NCI-H2196 (cell line): ENCODE measurements at regions not wholly inside any gene's neighbourhood (a gene's known extent, or its start where the extent isn't known, plus 50 kb on each side); places are given as distances from the start of the nearest gene placed in this dataset.

Source experiments
- DNase-seq: peaks from one replicate; lab custom pipeline; 2025; ENCODE audit not compliant: unreplicated experiment; lab: John Stamatoyannopoulos, UW

DNA sequence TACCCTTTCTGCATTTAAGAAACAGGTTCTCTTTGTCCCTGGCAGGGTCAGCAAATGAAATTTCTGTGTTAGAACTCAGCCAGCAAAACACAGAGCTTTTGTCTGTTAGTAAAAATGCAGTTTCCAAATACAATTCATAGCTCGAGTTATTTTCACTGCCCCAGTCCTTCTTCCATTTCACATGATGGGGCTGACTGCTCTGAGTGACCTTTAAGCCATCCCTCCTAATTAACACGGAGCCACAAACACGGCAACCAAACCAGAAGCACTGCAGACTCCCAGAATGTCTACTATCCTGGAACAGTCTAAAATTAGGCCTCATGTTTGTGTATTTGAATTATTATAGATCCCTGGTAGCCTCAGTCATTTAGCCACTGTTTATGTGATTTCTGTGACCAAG lies 99.1 kb upstream of the RGS4 start:
- DNase-seq = no peak

DNA sequence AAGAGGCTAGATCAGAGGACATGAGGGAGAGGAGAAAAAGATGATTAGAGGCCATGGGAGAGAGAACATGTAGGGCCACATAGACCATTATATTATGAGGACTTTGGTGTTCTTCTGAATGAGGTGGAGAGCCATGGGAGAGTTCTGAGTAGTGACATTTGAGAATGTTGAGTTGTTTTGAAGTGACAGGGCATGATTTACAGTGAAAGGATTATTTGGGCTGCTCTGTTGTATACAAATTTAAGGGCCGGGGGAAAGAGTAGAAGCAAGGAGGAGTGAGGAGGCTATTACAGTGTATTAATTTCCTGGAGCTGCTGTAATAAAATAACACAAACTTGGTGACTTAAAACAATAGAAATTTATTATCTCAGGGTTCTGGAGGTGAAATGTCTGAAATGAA lies 102.5 kb upstream of the RGS4 start:
- no peak for DNase-seq

DNA sequence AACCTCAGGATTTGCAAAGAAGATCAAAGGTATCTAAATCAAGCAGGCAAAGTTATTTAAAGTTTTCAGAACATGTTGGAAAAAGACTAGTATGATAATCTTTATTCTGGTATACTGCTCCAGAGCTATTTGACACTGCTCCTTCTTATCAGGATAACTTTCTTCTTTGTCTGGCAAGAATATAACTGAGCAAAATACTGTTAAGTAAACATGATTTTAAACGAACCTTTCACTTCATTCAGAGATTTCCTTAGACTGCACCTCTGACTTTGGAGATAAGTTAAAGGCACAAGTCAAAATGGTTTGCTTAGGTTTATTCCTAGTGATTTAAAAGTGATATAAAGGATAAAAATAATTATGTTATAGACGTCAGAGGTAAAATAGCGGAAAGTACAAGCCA lies 103.9 kb upstream of the CCDC190 start:
- no peak for DNase-seq

DNA sequence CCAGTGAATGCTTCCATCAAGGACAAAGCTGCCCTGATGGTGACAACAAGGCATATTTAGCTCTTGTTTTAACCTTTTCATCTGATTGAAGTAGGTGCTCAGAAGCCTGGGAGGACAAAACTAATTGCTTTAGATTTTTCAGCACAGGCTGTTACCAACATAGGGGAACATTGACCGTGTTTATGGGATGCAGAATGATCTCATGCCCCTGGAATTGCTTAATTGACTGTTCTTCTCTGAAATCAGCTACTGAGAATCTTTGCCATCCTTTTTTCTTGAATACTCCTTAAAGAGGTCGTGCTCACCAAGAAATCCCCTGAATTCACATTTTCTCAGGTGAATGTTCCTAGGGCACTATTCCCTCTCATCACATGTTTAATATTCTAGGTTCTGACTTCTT lies 95.9 kb upstream of the CCDC190 start:
- no peak for DNase-seq

DNA sequence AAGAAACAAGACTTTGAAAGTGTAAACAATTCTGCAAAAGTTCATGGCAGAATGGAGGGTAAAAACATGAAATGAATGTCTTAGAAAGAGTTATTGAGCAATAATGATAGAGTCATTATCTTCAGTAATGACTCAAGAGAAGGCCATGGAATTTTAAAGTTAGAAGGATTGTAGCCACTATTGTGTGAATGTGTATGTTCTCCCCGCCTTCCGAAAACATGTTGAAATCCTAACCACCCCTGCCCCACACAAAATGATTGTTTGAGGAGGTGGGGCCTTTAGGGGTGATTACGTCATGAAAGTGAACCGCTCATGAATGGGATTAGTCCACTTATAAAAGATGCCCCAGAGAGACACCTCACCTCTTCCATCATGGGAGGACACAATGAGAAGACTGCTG lies 93.8 kb upstream of the CCDC190 start:
- DNase-seq = no peak

DNA sequence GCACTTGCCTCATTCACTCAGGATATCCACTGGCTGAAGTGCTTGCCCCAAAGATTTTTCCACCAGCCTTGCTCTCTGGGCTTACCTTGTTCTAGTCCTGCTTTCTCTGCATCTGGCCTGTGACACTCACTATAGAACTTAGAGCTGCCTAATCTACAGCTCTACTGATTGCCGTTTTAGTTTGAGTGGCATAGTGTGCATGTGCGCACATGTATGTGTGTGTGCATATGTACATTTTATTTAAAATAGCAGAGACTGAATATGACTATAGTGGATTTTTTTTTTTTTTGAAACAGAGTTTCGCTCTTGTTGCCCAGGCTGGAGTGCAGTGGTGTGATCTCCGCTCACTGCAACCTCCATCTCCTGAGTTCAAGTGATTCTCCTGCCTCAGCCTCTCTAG lies 92.0 kb upstream of the CCDC190 start:
- DNase-seq = no peak

DNA sequence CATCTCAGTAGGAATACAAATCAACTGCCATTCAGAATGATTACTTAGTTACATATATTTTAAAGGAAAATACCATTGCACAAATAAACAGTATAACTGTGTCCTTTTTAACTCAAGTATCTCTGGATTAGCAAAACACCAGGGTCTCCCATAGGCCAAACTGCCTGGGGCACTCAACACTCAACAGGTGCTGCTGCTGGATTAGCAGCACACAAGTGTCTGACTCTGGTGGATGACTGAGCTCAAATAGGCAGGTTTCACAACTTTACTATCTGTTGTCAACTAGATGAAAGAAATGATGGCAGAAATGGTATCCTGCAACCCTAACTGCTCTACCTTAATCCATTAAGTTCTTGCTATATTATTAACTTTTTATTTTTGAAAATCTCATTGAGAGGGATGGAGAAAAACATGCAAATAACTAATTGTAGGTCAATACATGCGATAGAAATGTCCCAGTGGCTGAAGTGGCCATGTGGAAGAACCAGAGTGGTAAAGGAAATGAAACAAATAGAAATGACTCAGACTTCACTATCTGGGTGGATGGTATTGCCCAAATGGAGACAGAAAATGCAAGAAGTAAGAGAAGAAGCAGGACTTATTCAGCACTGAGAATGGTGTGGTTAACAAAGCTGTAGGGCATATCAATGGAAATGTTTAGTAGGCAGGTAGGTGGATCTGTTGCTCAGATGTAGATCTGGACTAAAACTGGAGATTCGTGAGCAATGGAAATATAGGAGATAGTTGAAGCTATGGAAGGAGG lies 90.8 kb upstream of the CCDC190 start:
- DNase-seq = no peak

DNA sequence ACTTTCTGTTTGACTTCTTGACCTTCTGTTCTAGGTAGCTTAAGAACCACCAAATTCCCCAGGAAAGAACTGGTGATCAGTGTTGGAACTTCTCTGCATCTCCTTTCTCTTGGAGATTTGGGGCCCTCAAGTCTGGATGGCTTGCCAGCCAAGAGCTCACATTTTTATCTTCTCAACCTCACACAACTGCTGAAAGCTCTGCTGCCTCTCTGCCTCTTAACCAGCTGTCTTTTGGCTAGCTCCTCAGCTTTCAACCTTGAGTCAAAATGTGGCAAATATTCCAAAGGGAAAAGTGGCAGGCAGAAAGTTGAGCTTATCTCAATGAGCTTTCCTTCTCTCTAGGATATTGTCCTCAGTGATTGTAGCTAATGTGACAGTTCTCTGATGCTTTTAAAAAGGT lies 89.2 kb upstream of the CCDC190 start:
- no peak for DNase-seq

DNA sequence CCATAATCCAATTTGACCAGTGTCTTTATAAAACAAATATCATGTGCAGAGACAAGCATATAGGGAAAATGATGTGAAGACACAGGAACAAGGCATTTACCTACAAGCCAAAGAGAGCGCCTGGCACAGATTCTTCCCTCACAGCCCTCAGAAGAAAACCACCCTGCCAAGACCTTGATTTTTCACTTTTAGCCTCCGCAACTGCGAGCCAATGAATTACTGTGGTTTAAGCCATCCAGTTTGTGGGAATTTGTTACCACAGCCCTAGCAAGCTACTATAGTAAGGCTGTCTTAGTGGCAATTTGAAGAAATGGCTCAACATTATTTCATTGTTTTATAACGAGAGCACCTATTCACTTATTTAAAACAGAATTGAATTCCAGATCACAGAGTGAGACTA lies 85.7 kb upstream of the CCDC190 start:
- DNase-seq = no peak

DNA sequence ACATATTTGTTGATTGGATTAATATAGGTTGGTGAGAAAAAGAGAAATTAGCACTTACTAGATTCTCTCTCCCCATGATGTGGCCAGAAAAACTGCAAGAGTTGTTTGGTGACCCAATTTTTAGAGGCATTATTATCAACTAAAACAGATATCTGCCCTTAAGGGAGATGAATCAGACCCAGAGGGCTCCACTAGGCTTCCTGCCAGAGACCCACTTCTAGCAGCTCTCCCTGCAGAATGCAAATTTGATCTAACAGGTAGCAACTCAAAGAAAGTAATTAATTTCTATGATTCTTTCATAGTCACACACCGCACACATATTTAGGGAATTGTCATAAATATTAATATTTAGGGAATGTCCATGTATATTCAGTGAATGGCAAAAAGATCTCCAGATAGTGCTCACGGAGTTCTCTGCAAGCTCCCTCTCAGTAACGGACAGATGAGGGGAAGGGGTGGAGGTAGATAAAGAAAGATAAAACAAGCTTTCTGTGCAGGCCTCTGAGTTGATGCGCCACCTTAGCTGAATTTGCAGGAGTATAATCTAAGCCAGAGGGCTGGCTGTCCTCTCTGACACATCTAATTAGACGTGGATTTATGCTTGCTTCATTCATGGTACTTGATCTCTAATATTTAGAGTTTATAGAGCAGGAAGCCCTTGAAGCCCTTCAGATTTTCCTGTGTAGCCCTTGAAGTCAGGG lies 84.1 kb upstream of the CCDC190 start:
- no peak for DNase-seq

DNA sequence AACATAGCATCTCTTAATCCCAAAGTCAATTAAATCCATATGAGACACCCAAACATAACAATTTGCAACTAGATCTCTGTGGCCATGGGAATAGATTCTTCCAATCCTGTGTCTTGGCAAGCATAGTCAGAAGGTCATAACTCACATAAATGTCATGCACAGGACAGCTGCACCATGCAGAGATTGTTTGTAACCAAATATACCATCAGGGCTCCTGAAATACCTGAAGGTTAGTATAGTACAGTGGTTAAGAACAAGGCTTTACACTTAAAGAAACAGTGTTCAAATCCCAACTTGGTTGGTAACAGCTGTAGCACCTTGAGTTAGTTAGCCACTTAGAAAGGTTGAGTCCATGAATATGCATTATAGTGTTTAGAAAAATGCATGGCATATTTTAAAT lies 82.6 kb upstream of the CCDC190 start:
- DNase-seq = no peak

DNA sequence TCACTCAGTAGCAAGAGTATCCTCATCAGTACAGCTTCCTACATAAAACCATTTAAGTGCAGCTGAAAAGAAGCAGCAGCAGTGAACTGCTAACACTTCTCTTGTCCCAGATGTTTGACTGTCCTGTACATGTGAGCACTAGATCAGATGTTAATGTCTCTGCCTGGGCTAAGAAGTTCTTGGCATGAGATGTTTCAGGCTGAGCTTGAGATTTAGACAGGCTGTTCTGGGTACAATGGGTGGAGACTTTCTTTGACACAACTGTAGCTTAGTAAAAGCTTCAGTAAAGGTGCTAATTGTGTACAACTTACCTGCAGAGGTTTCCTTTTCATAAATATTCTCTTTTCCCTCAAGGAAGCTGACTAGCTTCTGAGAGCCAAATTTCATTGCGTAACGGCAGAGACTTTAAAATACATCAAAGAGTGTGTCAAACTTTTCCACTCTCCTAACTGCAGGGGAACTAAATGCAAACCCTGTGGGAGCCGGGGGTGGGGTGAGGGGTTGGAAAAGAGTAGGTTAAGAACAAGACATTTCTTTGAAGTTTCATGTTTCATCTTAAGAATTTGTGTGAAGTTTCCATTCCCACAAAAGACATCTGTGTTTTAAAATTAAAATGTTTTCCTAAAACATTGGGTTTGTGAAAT lies 82.1 kb upstream of the CCDC190 start:
- DNase-seq = no peak

DNA sequence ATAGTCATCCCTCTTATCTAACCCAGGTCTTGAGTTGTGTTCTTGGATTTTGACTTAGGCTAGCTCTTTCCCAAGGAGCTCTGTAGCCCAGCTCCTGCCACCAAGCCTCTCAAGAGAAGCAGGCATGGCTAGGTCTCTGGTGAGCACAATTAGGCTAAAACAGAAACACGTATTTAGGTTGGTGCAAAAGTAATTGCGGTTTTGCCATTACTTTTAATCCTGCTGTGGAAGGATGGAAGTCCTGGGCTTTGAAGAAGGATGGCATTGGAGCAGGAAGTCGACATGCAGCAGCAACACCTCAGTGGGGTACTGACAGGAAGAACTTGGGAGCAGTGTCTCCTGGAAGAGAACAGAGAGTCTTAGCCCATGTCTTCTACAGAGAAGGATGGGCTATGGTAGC lies 80.0 kb upstream of the CCDC190 start:
- no peak for DNase-seq

DNA sequence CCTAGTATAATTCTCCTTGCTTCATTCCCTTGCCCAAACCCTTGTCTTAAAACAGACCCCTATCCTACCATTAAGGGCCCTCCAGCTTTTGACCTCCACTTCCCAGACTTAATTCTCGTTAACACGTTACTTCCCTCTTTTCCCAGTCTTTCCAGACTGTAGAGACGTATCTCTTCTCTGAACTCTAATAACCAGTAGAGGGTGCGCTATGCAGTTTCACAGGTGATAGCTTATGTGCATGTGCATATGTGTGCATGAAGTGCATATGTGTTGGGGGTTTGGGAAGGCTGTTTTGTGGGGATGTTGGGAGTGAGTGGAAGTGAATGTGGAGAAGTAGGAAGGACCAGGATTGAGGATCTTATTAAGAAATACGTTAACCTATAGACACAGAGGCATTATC lies 78.1 kb upstream of the CCDC190 start:
- DNase-seq = no peak

DNA sequence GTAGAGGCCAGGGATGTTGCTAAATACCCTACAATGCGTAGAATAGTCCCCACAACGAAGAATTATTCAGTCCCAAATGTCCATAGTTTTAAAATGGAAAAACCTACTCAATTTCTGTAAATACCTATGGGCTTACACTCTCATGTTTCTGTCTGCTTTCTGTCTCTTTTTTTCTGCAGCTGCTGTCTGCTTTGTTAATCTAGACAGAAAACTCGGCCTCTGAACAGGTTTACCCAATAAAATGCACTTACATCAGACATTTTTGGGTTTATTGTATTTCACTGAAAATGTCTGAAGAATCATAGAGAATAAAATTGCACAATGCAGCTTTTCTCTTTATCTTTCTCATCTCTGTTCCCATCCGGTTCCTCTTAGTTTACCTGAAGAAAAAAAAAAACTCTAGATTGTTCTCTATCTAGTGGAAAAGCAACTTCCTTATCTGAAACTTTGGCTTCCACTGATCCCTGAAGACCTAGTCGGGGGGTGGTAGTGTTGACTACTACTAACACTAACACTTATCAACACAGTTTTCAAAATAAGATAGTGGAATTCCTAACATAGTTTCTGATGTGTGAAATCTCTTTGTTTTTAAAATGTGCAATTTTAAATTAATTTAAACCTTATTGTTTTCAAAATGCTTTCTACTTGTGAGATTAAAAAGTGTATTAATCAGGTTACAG lies 76.9 kb upstream of the CCDC190 start:
- no peak for DNase-seq

DNA sequence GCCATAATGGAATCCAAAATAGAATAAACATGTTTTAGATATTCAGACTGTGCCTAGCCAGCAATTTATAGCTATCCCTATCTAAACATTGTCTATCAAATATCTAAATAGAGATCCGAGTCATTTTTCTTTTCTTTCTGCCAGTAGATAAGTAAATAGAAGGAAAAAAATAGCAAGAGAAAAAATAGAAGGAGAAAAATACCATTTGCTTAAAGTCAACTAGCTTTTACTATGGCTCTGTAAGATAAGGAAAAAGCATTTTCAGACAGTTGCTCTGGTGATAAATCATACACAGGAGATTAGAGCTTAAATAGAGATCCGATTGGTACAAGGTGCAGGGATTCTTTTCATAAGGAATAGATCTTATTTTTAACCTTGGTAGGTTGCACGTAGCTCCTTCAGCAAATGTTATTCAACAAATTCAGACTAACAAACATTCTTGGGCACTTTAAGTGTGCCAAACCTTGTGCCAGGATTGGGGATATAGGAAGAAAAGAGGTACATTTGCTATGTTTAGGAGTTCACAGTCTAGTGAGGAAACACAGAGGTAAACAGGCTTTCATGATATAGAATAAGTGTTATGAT lies 70.1 kb upstream of the CCDC190 start:
- DNase-seq = no peak

DNA sequence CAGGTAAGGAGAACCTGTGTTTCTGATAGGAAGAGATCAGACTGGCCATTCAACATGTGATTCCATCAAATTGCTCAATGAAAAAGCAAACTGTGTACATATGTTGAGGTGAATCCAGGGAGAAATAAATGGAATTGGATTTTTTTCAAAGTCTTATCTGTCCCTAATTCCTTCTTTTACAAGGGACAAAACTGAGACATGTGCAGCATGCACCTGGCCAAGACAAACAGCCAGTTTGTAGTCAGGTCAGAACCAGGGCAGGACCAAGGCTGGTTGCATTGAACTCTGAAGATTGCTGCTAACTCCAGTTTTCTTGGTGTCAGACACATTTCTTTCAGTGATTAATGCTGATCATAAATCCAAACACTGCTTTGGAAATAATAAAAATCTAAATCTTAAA lies 69.6 kb upstream of the CCDC190 start:
- DNase-seq = no peak

DNA sequence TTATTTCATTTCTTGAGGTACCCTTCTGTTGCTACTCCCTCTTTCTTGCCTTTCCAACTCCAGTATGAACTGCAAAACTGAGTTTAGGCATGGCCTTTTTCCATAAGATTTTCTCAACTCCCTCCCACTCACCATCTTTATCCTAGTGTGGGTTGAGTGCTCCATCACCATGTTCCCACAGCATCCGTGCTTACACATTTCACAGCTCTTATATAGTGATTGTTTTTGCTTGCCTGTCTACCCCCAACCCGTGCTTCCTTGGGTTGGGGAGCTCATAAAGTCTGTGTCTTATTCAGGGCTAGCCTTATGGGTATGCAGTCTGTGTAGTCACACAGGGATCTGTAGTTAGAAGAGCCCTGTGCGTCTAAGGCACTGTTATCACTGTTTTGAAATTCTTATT lies 68.2 kb upstream of the CCDC190 start:
- DNase-seq = no peak

DNA sequence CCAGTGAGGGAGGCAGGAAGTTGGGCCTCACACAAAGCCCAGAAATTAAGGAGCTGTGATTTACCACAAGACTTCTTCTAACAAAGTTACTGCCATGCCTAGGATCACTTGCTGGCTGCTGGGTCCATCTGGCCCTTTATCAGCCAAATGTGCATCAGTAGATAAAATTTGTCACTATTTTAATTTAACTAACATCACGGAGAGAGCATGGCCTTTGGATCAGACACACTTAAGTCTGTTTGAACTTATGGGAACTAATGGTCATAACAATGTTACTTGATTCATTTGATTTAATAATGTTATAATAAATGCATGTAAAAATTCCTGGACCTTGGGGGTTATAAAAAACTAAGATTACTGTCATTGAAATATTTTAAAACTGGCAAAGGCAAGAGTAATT lies 67.2 kb upstream of the CCDC190 start:
- DNase-seq = no peak

DNA sequence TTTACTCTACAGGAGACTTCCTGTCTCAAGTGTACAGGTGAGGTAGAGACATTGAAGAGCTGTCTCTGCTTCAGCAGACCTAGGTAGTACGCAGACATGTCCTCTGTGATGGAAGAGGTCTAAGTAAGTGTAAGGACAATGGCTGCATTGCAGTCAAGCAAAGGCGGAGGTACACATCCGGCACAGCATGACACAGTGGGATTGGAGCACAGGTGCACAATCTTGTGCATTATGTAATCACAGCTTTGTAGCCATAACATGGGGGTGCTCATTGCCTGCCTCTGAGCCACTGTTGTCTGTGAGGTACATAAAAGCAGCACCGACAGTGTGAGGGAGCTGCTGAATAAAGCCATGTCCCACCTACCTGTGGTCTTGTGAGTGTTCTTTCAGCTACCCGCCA lies 66.4 kb upstream of the CCDC190 start:
- DNase-seq = no peak

DNA sequence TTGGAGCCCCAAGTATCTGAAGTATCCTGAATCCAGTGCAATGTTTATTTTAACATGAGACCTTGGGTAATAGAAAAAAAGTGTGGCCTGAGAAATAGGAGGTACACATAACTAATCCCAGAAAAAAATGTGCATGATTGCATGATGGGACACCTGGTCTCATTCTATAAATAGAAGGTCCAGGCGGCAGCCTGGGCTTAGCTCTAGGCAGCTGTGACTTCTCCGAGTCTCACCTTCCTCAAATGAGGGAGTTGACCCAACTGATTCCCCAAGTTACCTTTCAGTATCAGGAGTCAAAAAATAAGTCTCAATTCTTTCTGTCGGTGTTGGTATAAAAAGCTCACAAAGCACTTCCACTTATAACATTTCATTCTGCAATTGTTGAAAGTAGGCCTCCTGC lies 65.9 kb upstream of the CCDC190 start:
- DNase-seq = no peak

DNA sequence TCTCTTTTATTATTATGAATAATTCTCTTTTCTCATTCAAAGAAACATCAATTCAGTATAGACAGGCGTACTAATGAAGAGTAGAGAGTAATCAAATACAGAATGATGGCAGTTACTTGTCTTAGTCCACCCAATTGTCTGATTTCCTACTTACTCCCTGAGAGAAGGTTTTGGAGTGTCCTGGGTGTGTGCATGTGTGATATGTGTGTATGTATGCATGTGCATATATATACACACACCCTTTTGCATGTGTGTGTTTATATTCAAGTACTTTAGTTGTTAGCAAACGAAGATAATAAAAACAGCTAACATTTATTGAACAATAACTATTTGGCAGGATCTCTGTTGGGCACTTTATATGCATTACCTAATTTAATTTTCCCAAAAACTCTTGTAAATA lies 63.2 kb upstream of the CCDC190 start:
- DNase-seq = no peak
